NCI-H524 (cell line): ENCODE measurements at regions not wholly inside any gene's neighbourhood (a gene's known extent, or its start where the extent isn't known, plus 50 kb on each side); places are given as distances from the start of the nearest gene placed in this dataset.
"Not testable (repeated sequence)": the region's sequence is repeated elsewhere in the genome, so short reads cannot be mapped to it uniquely, and the experiment has no call there.

Experiments
- DNase-seq, 2 experiments: peaks; one replicate each; lab custom pipeline; 2025; lab: John Stamatoyannopoulos, UW

- DNase-seq = no peak
Observed at GRCh38 chr2:153626676-153627075, 148.1 kb upstream of the RPRM start.

DNA sequence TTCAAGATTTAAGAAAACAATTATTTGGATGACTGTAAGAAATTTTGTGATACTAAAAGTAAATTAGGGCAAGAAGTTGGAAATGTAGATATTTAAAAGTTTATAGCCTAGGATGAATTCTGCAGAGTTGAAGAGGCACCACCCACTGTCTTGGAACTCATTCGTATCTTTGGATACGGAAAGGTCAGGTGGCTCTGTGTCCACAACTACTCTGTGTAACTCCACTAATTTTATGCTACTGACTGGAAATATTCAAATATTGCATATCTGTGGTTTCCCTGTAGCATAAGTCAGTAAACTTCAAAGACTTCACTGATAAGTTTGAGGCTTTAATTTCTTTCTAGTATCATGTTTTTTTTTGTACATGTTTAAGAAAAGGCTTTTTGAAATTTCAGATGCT, 156.9 kb upstream of the RPRM start:
- DNase-seq = no peak

DNA sequence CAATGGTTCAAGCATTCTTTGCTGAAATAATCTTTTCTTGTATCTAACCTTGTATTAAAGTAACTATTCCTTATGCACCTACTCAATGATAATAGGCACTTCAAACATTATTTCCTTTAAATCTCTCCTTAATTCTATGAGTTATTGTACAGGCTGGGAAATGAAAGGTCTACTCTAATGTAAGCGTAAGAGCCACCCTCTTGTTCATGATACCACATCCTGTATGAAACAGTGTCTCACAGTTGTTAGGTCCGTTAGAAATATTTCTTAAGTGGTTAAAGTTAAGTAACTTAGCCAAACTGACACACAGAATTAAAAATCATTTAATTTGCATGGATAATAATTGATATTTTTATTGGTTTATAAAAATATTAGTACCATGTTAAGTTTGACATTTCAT, 162.5 kb upstream of the RPRM start:
- DNase-seq = no peak

- no peak for DNase-seq
Observed at GRCh38 chr2:153644955-153645354, 166.4 kb upstream of the RPRM start.

- DNase-seq = no peak
Observed at GRCh38 chr2:153645599-153645998, 167.0 kb upstream of the RPRM start.

DNA sequence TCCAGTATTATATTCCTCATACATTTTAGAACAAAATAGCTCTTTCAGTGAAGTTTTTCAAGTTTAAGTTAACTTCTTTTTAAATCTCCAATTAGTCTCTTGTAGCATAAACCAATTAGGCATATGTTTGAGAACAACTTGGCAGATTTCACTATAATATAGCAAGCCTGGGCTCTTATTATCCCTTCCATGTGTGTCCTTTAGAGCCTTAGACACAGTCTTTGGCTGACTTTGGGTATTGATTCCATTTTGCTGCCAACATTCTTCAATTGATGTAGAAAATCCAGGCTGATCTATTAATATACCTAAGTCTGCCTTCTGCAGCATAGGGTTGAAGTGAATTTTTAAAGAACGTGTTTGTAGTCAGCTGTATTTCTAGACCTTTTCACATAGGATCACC, 179.1 kb upstream of the RPRM start:
- DNase-seq = no peak

GRCh38 chr2:153661801-153662200, 183.2 kb upstream of the RPRM start:
- no peak for DNase-seq

GRCh38 chr2:153663371-153663770, 184.8 kb upstream of the RPRM start:
- DNase-seq = no peak

DNA sequence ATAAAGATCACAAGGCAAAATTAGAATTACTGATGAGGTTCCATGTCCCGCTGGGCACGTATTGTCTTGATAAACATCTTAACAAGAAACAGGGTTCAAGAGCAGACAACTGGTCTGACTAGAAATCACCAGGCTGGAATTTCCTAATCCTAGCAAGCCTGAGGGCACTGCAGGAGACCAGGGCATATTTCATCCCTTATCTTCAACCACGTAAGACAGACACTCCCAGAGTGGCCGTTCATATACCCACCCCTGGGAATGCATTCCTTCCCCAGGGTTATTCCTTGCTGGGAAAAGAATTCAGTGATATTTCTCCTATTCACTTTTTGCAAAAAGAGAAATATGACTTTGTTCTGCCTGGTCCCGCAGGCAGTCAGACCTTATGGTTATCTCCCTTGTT, 185.4 kb upstream of the RPRM start:
- DNase-seq = not testable (repeated sequence)

DNA sequence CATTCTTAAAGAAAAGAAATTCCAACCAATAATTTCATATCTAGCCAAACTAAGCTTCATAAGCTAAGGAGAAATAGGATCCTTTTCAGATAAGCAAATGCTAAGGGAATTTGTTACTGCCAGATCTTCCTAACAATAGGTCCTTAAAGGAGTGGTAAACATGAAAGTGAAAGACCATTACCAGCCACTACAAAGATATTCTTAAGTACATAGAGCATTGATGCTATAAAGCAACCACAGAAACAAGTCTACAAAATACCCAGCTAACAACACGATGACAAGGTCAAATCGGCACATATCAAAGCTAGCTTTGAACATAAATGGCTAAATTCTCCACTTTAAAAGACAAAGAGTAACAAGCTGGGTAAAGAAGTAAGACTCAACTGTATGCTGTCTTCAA, 188.9 kb upstream of the RPRM start:
- no peak for DNase-seq

- DNase-seq = no peak
Observed at GRCh38 chr2:153668923-153669322, 190.4 kb upstream of the RPRM start.

DNA sequence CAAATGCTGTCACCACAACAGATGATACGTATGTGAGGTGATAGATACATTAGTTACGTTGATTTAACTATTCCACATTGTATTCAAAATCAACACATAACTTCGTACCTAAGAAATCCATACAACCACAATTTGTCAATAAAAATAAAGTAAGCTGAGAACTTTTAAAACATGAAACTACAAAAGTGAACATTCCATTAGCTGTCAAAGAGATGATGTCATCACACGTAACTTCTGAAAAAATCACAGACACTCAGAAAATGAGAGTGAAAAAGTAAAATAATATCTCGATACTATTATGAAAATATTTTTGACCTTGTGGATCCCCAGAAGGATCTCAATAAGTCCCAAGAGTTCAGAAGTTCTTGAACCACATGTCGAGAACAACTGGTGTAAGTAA, 161.6 kb upstream of the GALNT13 start:
- no peak for DNase-seq

DNA sequence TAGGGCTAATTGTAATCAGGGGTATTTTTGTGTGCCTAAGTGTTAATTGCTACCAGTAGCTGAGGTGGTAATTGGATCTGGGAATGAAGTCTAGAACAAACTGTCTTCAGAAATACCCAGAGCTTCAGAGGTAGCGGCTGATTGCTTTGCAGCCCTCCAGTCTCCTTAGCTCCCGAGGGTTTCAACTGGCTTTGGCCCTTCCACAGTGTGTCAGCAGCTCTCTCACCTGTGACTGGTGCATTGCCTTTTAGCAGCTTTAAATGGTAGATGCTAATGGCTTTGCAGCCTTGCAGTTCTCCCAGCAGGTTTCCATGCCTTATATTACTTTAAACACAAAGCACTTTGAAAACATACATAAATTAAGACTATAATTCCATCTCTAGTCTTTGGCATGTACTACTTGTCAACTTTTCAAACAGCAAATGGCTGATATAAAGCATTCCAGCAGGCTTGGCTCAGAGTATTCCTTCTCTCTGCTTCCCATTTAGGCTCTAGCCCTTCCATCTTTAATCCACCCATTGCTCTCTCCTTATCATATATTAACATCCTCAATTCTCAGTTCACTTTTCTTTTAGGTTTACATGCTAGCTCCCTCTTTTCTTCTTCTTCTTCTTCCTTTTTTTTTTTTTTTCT, 156.4 kb upstream of the GALNT13 start:
- no peak for DNase-seq

GRCh38 chr2:153717060-153717459, 154.7 kb upstream of the GALNT13 start:
- DNase-seq = no peak

DNA sequence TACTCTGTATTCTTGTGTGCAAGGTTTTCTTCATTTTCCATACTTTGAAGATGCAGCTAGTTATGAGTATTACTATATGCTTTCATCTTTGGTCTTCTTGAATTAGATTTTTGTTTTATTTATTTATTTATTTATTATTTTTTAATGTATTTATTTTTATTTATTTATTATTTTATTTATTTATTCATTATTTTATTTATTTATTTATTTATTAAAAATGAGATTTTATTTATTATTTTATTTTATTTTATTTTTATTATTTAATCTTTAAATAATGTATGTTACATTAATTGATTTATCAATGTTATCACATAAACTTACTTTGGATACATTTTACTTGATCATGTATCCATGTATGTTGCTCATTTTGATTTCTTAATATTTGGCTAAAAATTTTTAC, 132.3 kb upstream of the GALNT13 start:
- no peak for DNase-seq

- DNase-seq = no peak
Observed at GRCh38 chr2:153761936-153762335, 109.8 kb upstream of the GALNT13 start.

DNA sequence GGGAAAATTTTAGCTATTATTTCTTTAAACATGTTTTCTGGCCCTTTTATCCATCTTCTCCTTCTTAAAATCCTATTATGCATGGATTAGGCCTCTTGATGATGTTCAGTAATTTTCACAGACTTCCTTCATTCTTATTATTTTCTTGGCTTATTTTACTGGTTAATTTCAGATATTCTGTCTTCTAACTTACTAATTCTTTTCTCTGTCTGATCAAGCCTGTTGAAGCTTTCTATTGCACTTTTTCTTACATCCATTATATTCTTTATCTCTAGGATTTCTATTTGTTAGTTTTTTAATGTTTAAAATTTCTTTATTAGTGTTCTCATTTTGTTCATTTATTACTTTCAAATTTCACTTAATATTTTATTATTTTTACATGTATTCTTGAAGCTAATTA, 105.3 kb upstream of the GALNT13 start:
- no peak for DNase-seq

- DNase-seq = no peak
Observed at GRCh38 chr2:153770359-153770991, 101.2 kb upstream of the GALNT13 start.

- no peak for DNase-seq
Observed at GRCh38 chr2:153780241-153780640, 91.5 kb upstream of the GALNT13 start.

- DNase-seq = no peak
Observed at GRCh38 chr2:153786016-153786415, 85.7 kb upstream of the GALNT13 start.

GRCh38 chr2:153787612-153788011, 84.1 kb upstream of the GALNT13 start:
- no peak for DNase-seq

DNA sequence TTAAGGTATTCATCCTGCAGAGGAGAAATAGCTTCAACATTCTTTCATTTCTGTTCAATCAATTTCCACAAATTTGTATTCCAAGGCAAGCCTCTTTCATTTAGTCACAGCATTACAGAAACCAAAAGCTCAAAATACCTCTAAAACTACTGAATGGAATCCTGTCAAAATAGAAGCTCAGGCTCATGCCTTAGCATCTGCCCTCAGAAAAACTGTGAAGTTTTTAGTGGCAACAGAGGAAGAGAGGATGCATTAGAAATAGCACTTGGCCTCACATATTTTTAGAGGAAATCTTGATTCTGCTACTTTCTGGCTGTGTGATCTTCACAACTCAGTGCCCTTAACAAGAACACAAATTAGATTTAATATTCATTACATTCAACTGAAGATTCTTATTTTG, 69.1 kb upstream of the GALNT13 start:
- DNase-seq = no peak

DNA sequence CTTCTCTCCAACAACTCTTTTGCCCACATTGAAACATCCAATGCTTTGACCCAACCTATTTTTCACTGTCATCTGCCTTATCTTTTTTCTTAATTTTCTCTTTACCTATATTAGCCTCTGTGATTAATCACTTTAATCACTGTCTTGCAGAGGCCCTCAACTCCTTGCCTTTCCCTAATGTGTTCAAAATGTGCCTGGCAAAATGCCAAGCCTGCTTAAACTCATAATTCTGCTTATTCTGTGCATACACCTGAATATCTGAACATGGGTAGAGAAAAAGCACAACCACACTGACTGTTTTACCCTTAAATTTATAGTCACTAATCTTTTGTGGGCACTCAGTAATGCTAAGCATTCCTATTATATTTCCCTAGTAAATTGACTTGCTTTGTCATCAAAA, 63.0 kb upstream of the GALNT13 start:
- no peak for DNase-seq

GRCh38 chr2:153811516-153811915, 60.2 kb upstream of the GALNT13 start:
- no peak for DNase-seq
